GM21367 (cell line): ENCODE measurements at regions not wholly inside any gene's neighbourhood (a gene's known extent, or its start where the extent isn't known, plus 50 kb on each side); places are given as distances from the start of the nearest gene placed in this dataset.
A peak's percentile ranks its signal among the peaks of the same experiment; 100 is the strongest.
"Not testable (repeated sequence)": the region's sequence is repeated elsewhere in the genome, so short reads cannot be mapped to it uniquely, and the experiment has no call there.

Source experiments
- ATAC-seq: cut with Tn5 transposase; IDR thresholded peaks from one replicate; pipeline ENCODE4 v1.9.1; 2021; ENCODE audit not compliant: unreplicated experiment

- ATAC-seq = not testable (repeated sequence)
Observed at GRCh38 chr7:142477801-142478200, 219.9 kb upstream of the PRSS58 start.

GRCh38 chr7:142477079-142477651, 219.3 kb upstream of the PRSS58 start:
- ATAC-seq = no peak

GRCh38 chr7:142476077-142476476, 218.2 kb upstream of the PRSS58 start:
- no peak for ATAC-seq

GRCh38 chr7:142471820-142472219, 214.0 kb upstream of the PRSS58 start:
- ATAC-seq = no peak

- ATAC-seq = no peak
Observed at GRCh38 chr7:142470544-142470830, 212.6 kb upstream of the PRSS58 start.

- ATAC-seq = no peak
Observed at GRCh38 chr7:142469696-142470543, 212.1 kb upstream of the PRSS58 start.

GRCh38 chr7:142468871-142469665, 211.2 kb upstream of the PRSS58 start:
- no peak for ATAC-seq

- not testable (repeated sequence) for ATAC-seq
Observed at GRCh38 chr7:142467056-142467655, 209.3 kb upstream of the PRSS58 start.

- ATAC-seq = peak; percentile 65
Observed at GRCh38 chr7:142463401-142463850, 205.6 kb upstream of the PRSS58 start.

GRCh38 chr7:142461437-142461836, 203.6 kb upstream of the PRSS58 start:
- ATAC-seq = no peak

- no peak for ATAC-seq
Observed at GRCh38 chr7:142460402-142461117, 202.7 kb upstream of the PRSS58 start.

- peak; percentile 72 for ATAC-seq
Observed at GRCh38 chr7:142459551-142459963, 201.7 kb upstream of the PRSS58 start.

- no peak for ATAC-seq
Observed at GRCh38 chr7:142457146-142457703, 199.4 kb upstream of the PRSS58 start.

GRCh38 chr7:142455392-142455791, 197.5 kb upstream of the PRSS58 start:
- ATAC-seq = no peak

- no peak for ATAC-seq
Observed at GRCh38 chr7:142454862-142455261, 197.0 kb upstream of the PRSS58 start.

- ATAC-seq = no peak
Observed at GRCh38 chr7:142452791-142453190, 194.9 kb upstream of the PRSS58 start.

- no peak for ATAC-seq
Observed at GRCh38 chr7:142451817-142452216, 194.0 kb upstream of the PRSS58 start.

GRCh38 chr7:142451296-142451695, 193.4 kb upstream of the PRSS58 start:
- ATAC-seq = no peak

- ATAC-seq = no peak
Observed at GRCh38 chr7:142450695-142451094, 192.8 kb upstream of the PRSS58 start.

GRCh38 chr7:142450206-142450605, 192.3 kb upstream of the PRSS58 start:
- ATAC-seq = no peak
